VCaP (cell line): ENCODE measurements at regions not wholly inside any gene's neighbourhood (a gene's known extent, or its start where the extent isn't known, plus 50 kb on each side); places are given as distances from the start of the nearest gene placed in this dataset.

ENCODE experiments used
- H3K27ac ChIP-seq: fragments of 450-650 bp; 2 replicates; pipeline ENCODE4 v1.5.1; 2017
- TF ChIP-seq, protein P1 (sequence below): fragments of 450-650 bp; conservative IDR thresholded peaks from 2 replicates; pipeline ENCODE4 v1.5.1; 2017; ENCODE audit warnings: mild to moderate bottlenecking, moderate library complexity

DNA sequence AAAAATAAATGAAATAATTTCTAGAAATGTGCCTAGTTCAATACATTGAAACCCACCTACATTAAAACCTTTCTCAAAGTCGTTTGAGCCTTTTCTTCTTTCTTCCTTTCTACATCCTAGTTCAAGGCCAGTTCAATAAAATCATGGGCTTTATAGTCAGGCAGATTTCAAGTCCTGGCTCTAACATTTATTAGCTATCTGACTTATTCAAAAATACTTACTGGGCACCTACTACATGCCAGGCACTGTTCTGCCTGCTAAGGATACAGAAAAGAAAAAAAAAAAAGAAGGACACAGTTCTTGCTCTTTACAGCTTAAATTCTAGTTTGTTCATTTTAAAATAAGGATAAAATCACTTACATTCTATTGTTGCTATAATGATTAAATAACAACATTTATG lies 134.2 kb upstream of the FGGY start:
- TF ChIP-seq, protein P1, sequence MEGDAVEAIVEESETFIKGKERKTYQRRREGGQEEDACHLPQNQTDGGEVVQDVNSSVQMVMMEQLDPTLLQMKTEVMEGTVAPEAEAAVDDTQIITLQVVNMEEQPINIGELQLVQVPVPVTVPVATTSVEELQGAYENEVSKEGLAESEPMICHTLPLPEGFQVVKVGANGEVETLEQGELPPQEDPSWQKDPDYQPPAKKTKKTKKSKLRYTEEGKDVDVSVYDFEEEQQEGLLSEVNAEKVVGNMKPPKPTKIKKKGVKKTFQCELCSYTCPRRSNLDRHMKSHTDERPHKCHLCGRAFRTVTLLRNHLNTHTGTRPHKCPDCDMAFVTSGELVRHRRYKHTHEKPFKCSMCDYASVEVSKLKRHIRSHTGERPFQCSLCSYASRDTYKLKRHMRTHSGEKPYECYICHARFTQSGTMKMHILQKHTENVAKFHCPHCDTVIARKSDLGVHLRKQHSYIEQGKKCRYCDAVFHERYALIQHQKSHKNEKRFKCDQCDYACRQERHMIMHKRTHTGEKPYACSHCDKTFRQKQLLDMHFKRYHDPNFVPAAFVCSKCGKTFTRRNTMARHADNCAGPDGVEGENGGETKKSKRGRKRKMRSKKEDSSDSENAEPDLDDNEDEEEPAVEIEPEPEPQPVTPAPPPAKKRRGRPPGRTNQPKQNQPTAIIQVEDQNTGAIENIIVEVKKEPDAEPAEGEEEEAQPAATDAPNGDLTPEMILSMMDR = no peak
- no peak overlapping the region for H3K27ac ChIP-seq

GRCh38 chr1:59163268-59164092 lies 133.4 kb upstream of the FGGY start:
- no peak overlapping the region for H3K27ac ChIP-seq
- TF ChIP-seq, protein P1 = no peak

GRCh38 chr1:59164371-59164770 lies 132.5 kb upstream of the FGGY start:
- no peak overlapping the region for H3K27ac ChIP-seq
- TF ChIP-seq, protein P1 = no peak

- TF ChIP-seq, protein P1 = no peak
- H3K27ac ChIP-seq = no peak overlapping the region
Observed at GRCh38 chr1:59165353-59165752, 131.5 kb upstream of the FGGY start.

- TF ChIP-seq, protein P1 = no peak
- H3K27ac ChIP-seq = no peak overlapping the region
Observed at GRCh38 chr1:59169703-59170102, 127.2 kb upstream of the FGGY start.

DNA sequence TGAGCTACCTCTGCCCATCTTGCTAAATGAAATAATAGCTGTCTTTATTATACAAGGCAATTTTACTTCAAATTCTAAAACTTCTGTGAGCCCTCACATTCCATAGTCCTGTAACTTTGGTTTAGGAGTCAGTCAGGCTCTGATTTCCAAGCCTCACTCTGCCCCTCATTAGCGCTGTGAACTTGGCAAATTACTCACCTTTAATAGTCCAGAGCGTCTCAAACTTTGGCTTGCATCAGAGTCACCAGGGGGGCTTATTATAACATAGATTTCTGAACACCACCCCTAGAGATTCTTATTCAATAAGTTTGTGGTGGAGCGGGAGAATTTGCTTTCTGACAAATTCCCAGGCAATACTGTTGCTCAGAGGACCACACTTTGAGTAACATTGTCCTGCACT lies 126.2 kb upstream of the FGGY start:
- TF ChIP-seq, protein P1 = no peak
- no peak overlapping the region for H3K27ac ChIP-seq

DNA sequence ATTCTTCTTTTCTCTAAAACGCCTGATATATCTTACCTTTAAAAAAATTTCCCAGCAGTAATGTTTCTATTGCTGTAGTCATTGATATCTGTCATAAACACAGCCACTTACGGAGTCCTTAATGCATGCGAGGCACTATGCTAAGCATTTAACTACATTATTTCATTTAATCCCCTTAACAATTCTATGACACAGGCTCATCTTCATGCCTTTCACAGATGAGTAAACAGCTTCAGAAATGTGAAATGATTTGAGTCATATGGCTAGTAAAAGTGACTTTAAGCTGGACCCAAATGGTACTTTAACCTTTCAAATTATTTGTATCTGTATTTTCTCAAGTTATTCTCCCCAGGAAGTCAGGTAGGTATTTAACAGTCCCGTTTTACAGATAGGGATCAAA lies 125.1 kb upstream of the FGGY start:
- H3K27ac ChIP-seq = no peak overlapping the region
- TF ChIP-seq, protein P1 = no peak
